HG03108 (cell line): ENCODE measurements at regions not wholly inside any gene's neighbourhood (a gene's known extent, or its start where the extent isn't known, plus 50 kb on each side); places are given as distances from the start of the nearest gene placed in this dataset.

ENCODE experiments used
- ATAC-seq: cut with Tn5 transposase; IDR thresholded peaks from one replicate; pipeline ENCODE4 v1.9.1; 2021; ENCODE audit warnings: moderate library complexity; ENCODE audit not compliant: unreplicated experiment

- ATAC-seq, result no peak
Observed at GRCh38 chr10:83352588-83352987, 786.7 kb upstream of the GHITM start.

- no peak for ATAC-seq
Observed at GRCh38 chr10:83354456-83354855, 784.9 kb upstream of the GHITM start.

- ATAC-seq, result no peak
Observed at GRCh38 chr10:83357004-83357403, 782.3 kb upstream of the GHITM start.

- no peak for ATAC-seq
Observed at GRCh38 chr10:83357627-83358026, 781.7 kb upstream of the GHITM start.

GRCh38 chr10:83367036-83367435 lies 772.3 kb upstream of the GHITM start:
- no peak for ATAC-seq

DNA sequence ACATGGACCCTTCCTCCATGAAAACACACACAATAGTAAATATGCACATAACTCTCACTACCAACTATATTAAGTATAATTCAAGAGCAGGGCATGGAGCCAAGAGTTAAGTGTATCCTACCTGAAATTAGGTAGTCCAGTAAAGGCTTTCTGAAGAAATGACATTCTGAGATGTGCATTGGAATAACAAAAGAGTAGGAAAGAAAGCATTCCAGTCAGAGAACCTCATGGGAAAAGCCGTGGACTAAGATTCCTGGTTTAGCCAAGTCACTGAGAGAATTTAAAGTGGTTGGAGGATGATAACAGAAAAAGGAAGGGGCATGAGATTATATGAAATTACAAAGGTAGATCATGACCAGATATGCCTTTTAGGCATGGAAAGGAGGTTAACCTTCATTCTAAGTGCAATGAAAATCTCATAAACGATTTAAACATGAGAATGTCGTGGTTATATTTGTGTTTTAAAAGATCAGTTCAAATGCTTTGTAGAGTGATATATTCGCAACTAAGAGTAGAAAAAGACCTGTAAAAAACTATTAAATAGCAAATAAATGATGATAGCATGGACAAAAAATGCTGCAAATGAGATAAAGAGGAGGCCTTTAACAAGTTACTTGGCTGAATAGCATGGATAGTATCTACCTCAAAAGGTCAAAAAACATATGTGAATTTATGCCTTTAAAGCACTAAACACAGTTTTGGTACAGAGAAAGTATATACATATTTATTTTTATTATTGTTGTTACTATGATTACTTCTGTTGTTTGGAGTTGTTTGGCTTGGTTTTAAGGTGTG lies 767.4 kb upstream of the GHITM start:
- ATAC-seq, result no peak

DNA sequence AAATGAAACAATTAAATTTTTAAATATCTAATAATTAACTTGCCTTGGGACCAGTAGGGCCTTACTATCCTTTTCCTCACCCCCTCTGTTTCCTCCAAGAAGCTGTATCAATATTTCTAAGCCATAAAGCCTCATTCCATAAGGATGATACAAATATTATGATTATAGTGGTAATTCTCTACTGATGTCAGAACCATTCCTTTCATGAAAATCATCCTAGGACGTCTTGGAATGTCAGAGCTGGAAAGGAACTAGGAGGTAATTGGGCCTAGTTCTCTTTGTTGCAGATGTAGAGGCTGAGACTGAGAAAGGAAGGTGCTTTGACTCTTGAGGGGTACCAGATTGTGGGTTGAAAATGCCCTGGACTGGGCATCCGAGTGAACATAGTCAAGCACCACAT lies 766.7 kb upstream of the GHITM start:
- no peak for ATAC-seq

- ATAC-seq, result no peak
Observed at GRCh38 chr10:83373671-83374070, 765.6 kb upstream of the GHITM start.

- ATAC-seq, result no peak
Observed at GRCh38 chr10:83374741-83375140, 764.6 kb upstream of the GHITM start.

DNA sequence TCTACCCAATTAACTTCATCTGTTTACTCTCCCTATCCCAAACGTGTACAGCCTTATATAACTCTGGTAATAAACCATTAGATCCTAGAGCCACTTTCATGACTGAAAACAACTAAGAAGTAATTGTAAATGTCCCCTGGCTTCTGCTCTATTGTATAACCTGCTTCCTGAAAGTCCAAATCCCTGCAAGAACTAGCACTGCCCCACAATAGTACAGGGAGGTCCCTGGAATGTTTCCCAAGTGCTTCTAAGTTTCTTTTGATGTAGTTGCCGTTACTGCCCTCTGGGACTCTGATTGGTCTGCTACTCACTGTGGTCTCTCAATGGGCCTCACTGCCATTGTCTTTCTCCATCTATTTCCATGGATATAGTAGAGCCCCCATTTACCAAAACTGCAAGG lies 764.0 kb upstream of the GHITM start:
- ATAC-seq, result no peak

DNA sequence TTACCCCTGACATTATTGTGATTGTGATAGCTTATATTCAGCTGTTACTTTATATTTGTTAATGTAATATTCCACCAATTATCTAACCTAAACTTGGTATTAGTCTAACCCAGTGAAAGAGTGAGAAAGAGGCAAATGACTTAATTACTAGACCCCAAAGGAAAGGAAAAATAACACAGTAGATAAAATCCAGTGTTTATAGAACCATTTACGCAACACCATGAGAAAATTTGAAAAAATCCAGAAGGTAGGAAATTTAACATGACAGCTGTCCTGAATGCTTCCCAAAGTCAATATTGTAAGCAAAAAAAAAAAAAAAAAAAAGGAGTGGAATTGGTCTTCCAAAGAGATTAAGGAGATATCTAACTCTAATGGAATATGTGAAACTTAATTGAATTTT lies 741.5 kb upstream of the GHITM start:
- ATAC-seq, result no peak

- ATAC-seq, result no peak
Observed at GRCh38 chr10:83410570-83410969, 728.7 kb upstream of the GHITM start.

- ATAC-seq, result no peak
Observed at GRCh38 chr10:83425306-83425705, 714.0 kb upstream of the GHITM start.

DNA sequence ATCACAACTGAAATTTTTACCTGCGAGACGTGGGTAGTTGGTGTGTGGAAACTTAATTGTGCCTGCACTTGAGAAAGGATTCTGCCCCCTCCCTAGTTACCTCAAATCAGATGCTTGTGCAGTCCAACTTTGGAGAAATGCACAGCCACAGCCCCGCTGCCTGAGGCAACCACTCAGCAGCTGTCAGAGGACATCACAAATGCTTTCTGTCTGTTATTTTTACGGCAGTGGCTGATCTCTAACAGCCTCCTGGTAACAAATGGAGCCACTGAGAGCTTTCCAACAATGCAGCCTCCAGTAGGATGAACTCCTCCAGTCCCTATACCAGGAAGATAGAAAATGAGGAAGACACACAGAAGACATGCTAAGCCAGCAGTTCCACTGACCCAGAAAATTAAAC lies 712.2 kb upstream of the GHITM start:
- ATAC-seq, result no peak

- no peak for ATAC-seq
Observed at GRCh38 chr10:83432261-83433045, 706.9 kb upstream of the GHITM start.

GRCh38 chr10:83433705-83434104 lies 705.6 kb upstream of the GHITM start:
- no peak for ATAC-seq

- ATAC-seq, result no peak
Observed at GRCh38 chr10:83448013-83448412, 691.3 kb upstream of the GHITM start.

DNA sequence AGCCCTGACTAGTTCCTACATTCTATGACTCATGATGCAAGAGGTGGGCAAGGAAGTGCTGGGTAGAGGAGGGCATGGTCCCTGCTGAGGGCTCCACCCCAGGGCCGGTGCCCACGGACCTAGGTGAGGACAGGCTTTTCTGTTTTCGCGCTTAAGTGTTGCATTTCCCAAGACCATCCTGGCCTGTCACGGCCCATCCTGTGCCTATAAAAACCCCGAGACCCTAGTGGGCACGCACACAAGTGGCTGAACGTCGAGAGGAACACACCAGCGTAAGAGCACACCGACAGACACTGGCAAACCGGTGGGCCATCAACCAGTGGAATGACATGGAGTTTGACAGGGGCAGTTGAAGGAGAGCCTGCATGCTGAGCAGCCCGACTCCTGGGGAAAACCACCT lies 680.7 kb upstream of the GHITM start:
- no peak for ATAC-seq

DNA sequence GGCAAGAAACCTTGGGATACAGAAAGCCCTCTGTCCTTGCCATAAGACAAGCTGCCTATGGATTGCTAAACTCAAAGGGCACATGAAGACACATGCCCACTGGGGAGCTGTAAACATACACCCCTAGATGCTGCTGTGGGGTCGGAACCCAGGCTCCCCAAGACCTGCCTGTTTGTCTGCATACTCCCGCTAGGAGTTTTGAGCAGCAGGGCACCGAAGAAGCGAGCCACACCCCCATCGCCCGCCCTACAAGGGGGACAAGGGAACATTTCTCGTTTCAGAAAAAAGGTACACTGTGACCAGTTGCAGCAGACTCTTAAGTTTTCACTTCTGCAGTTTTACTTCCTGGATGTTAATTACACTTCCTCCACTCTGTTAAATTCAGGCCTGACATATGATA lies 680.2 kb upstream of the GHITM start:
- no peak for ATAC-seq

DNA sequence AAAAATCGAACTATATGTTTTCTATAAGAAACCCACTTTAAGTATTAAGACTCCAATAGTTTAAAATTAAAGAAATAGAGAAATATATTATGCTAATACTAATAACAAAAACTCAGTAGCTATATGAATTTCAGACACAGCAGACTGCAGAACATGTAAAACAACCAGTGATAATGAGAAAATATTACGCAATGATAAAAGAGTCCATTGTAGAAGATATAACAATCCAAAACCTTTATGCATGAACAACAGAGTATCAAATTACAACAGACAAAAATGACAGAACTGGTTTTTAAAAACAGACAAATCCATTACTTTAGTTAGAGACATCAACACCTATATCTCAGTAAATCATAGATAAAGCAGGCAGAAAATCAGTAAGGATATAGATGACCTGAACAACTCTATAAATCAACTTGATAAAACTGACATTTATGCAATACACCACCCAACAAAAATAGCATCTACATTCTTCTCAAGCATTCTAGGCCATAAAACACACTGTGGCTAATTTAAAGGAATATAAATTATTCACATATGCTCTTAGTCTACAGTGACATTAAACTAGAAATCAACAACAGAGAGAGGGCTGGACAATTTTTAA lies 669.5 kb upstream of the GHITM start:
- ATAC-seq, result no peak

DNA sequence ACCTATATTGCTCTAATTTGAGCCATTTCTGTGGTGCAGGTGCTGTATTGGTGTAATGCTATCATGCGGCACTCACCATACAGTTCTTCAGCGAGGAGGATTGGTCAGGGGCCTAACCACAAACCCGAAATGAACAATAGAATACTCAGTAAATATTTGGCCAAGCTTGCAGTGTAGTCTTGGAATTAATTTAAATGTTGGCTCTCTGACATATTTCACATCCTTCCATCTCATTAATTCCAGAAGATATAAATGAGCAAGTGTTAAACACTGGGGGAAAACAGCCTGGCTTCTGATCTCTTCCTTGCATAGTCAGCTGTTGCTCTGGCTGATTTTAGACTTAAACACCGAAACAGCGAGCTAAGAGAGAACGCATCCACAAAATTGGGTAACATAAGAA lies 663.1 kb upstream of the GHITM start:
- ATAC-seq, result no peak

DNA sequence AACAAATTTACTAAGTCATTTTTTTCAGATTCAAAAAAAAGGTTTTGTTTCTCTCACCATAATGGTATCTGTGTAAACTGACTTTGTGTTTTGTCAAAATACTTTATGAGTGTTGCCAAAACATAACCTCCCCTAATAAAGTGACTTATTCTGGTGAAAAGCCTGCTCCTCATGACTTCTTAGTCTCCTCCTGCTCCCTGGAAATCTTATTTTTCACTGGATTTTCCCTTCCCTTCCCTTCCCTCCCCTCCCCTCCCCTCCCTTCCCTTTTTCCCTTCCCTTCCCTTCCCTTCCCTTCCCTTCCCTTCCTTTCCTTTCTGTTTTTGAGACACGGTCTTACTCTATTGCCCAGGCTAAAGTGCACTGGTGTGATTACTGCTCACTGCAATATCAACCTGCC lies 650.1 kb upstream of the GHITM start:
- no peak for ATAC-seq
